HEK293T (cell line): ENCODE measurements at regions not wholly inside any gene's neighbourhood (a gene's known extent, or its start where the extent isn't known, plus 50 kb on each side); places are given as distances from the start of the nearest gene placed in this dataset.

Experiments
- ARNT ChIP-seq: fragments of 450-650 bp; IDR thresholded peaks from 2 replicates; pipeline ENCODE4 v1.6.1; 2017; ENCODE audit warnings: mild to moderate bottlenecking
- BHLHE40 ChIP-seq: fragments of 450-650 bp; IDR thresholded peaks from 2 replicates; pipeline ENCODE4 v1.6.1; 2016; ENCODE audit warnings: mild to moderate bottlenecking, moderate library complexity, borderline replicate concordance
- ELF4 ChIP-seq: fragments of 450-650 bp; IDR thresholded peaks from 2 replicates; pipeline ENCODE4 v1.6.1; 2017; ENCODE audit warnings: antibody characterized with exemption
- FOXA1 ChIP-seq: fragments of 450-650 bp; IDR thresholded peaks from 2 replicates; pipeline ENCODE4 v1.6.1; 2016; ENCODE audit warnings: mild to moderate bottlenecking
- FOXK2 ChIP-seq: fragments of 450-650 bp; IDR thresholded peaks from 2 replicates; pipeline ENCODE4 v1.6.1; 2016; ENCODE audit warnings: mild to moderate bottlenecking
- FOXM1 ChIP-seq: fragments of 450-650 bp; IDR thresholded peaks from 2 replicates; pipeline ENCODE4 v1.6.1; 2017; ENCODE audit warnings: mild to moderate bottlenecking, borderline replicate concordance
- HDGF ChIP-seq: fragments of 450-650 bp; IDR thresholded peaks from 2 replicates; pipeline ENCODE4 v1.6.1; 2017; ENCODE audit warnings: antibody characterized with exemption, borderline replicate concordance
- L3MBTL2 ChIP-seq: fragments of 450-650 bp; conservative IDR thresholded peaks from 2 replicates; pipeline ENCODE4 v1.6.1; 2016; ENCODE audit warnings: mild to moderate bottlenecking
- NFRKB ChIP-seq: fragments of 450-650 bp; IDR thresholded peaks from 2 replicates; pipeline ENCODE4 v1.6.1; 2016; ENCODE audit warnings: mild to moderate bottlenecking, moderate library complexity
- PKNOX1 ChIP-seq: fragments of 450-650 bp; IDR thresholded peaks from 2 replicates; pipeline ENCODE4 v1.6.1; 2016
- SP1 ChIP-seq: fragments of 450-650 bp; IDR thresholded peaks from 2 replicates; pipeline ENCODE4 v1.6.1; 2017
- TARDBP ChIP-seq: fragments of 450-650 bp; IDR thresholded peaks from 2 replicates; pipeline ENCODE4 v1.6.1; 2016
- ZNF384 ChIP-seq: fragments of 450-650 bp; IDR thresholded peaks from 2 replicates; pipeline ENCODE4 v1.6.1; 2016

- TF ChIP-seq FOXM1: no peak
- TF ChIP-seq FOXK2: no peak
- TF ChIP-seq NFRKB: no peak
- TF ChIP-seq L3MBTL2: no peak
- no peak for TF ChIP-seq TARDBP
- TF ChIP-seq SP1: no peak
- no peak for TF ChIP-seq PKNOX1
- no peak for TF ChIP-seq FOXA1
- TF ChIP-seq ZNF384: no peak
- TF ChIP-seq ARNT: no peak
- no peak for TF ChIP-seq HDGF
- no peak for TF ChIP-seq ELF4
- TF ChIP-seq BHLHE40: no peak
Measured at GRCh38 chr3:168475704-168476103, 380.0 kb upstream of the GOLIM4 start.
